H9 (cell line): ENCODE measurements at regions not wholly inside any gene's neighbourhood (a gene's known extent, or its start where the extent isn't known, plus 50 kb on each side); places are given as distances from the start of the nearest gene placed in this dataset.

Experiments
- DNase-seq: peaks from one replicate; pipeline ENCODE4 v3.0.0-alpha.2; 2017
- H2AFZ ChIP-seq: one replicate; pipeline ENCODE4 v1.6.1; 2013; ENCODE audit warnings: mild to moderate bottlenecking, low read length, control low read depth, moderate library complexity
- H2AK5ac ChIP-seq: 2 replicates; pipeline ENCODE4 v1.6.1; 2013; ENCODE audit warnings: low read length, control low read depth, mixed read lengths; ENCODE audit not compliant: insufficient read length
- H2BK120ac ChIP-seq: one replicate; pipeline ENCODE4 v1.6.1; 2013; ENCODE audit warnings: low read depth, mild to moderate bottlenecking, low read length, control low read depth, inconsistent platforms; ENCODE audit not compliant: poor library complexity, severe bottlenecking
- H2BK12ac ChIP-seq: 2 replicates; pipeline ENCODE4 v1.6.1; 2013; ENCODE audit warnings: low read length, control low read depth, mixed read lengths, low read depth; ENCODE audit not compliant: insufficient read length
- H2BK15ac ChIP-seq: 2 replicates; pipeline ENCODE4 v1.6.1; 2013; ENCODE audit warnings: low read depth, low read length, control low read depth
- H2BK20ac ChIP-seq: one replicate; pipeline ENCODE4 v1.6.1; 2013; ENCODE audit warnings: low read depth, mild to moderate bottlenecking, low read length, control low read depth, inconsistent platforms; ENCODE audit not compliant: poor library complexity, severe bottlenecking
- H2BK5ac ChIP-seq: 2 replicates; pipeline ENCODE4 v1.6.1; 2013; ENCODE audit warnings: low read length, control low read depth, mixed read lengths; ENCODE audit not compliant: insufficient read length
- H3K14ac ChIP-seq: 2 replicates; pipeline ENCODE4 v1.6.1; 2013; ENCODE audit warnings: low read length, control low read depth; ENCODE audit not compliant: insufficient read depth
- H3K18ac ChIP-seq: 2 replicates; pipeline ENCODE4 v1.6.1; 2013; ENCODE audit warnings: low read depth, mild to moderate bottlenecking, mixed read lengths, low read length, control low read depth; ENCODE audit not compliant: insufficient read length
- H3K23ac ChIP-seq: 2 replicates; pipeline ENCODE4 v1.6.1; 2013; ENCODE audit warnings: low read length, control low read depth, mixed read lengths, low read depth; ENCODE audit not compliant: insufficient read length
- H3K23me2 ChIP-seq: 2 replicates; pipeline ENCODE4 v1.6.1; 2013; ENCODE audit warnings: low read depth, mild to moderate bottlenecking, mixed read lengths, low read length, control low read depth; ENCODE audit not compliant: insufficient read length, poor library complexity, severe bottlenecking
- H3K27ac ChIP-seq: 2 replicates; pipeline ENCODE4 v1.5.1; 2013; ENCODE audit warnings: low read length, control low read depth, mixed read lengths, low read depth; ENCODE audit not compliant: insufficient read length
- H3K27me3 ChIP-seq: 2 replicates; pipeline ENCODE4 v1.6.1; 2013; ENCODE audit warnings: low read length, control low read depth, inconsistent platforms; ENCODE audit not compliant: insufficient read depth
- H3K4ac ChIP-seq: 2 replicates; pipeline ENCODE4 v1.6.1; 2013; ENCODE audit warnings: low read depth, mild to moderate bottlenecking, control low read depth, inconsistent platforms, low read length, moderate library complexity
- H3K4me1 ChIP-seq: 2 replicates; pipeline ENCODE4 v1.6.1; 2013; ENCODE audit warnings: low read length, control low read depth, inconsistent platforms; ENCODE audit not compliant: insufficient read depth
- H3K4me2 ChIP-seq: 2 replicates; pipeline ENCODE4 v1.6.1; 2013; ENCODE audit warnings: low read length, control low read depth, mixed read lengths; ENCODE audit not compliant: insufficient read length, insufficient read depth
- H3K56ac ChIP-seq: 2 replicates; pipeline ENCODE4 v1.6.1; 2013; ENCODE audit warnings: low read depth, mild to moderate bottlenecking, mixed read lengths, low read length, control low read depth; ENCODE audit not compliant: insufficient read length
- H3K79me1 ChIP-seq: 2 replicates; pipeline ENCODE4 v1.6.1; 2013; ENCODE audit warnings: low read depth, mild to moderate bottlenecking, moderate library complexity, low read length, control low read depth, inconsistent platforms; ENCODE audit not compliant: insufficient read depth, poor library complexity, severe bottlenecking
- H3K79me2 ChIP-seq: 2 replicates; pipeline ENCODE4 v1.6.1; 2013; ENCODE audit warnings: low read length, control low read depth, inconsistent platforms; ENCODE audit not compliant: insufficient read depth
- H3K9ac ChIP-seq: 2 replicates; pipeline ENCODE4 v1.6.1; 2013; ENCODE audit warnings: low read length, control low read depth, mixed read lengths; ENCODE audit not compliant: insufficient read length; ENCODE audit errors: extremely low read depth
- H3K9me3 ChIP-seq: one replicate; pipeline ENCODE4 v1.6.1; 2013; ENCODE audit warnings: low read depth, low read length, inconsistent platforms; ENCODE audit not compliant: control insufficient read depth
- H3T11ph ChIP-seq: one replicate; pipeline ENCODE4 v1.6.1; 2013; ENCODE audit warnings: mild to moderate bottlenecking, low read length, control low read depth, inconsistent platforms
- H4K20me1 ChIP-seq: one replicate; pipeline ENCODE4 v1.6.1; 2013; ENCODE audit not compliant: control insufficient read depth, insufficient read length, insufficient read depth
- H4K5ac ChIP-seq: 2 replicates; pipeline ENCODE4 v1.6.1; 2013; ENCODE audit warnings: low read depth, mild to moderate bottlenecking, mixed read lengths, low read length, control low read depth; ENCODE audit not compliant: insufficient read length
- H4K8ac ChIP-seq: replicated peaks from 2 replicates; pipeline ENCODE4 v1.6.1; 2013; ENCODE audit warnings: low read length, control low read depth, mixed read lengths, low read depth; ENCODE audit not compliant: insufficient read length
- H4K91ac ChIP-seq: 2 replicates; pipeline ENCODE4 v1.6.1; 2013; ENCODE audit warnings: low read depth, mild to moderate bottlenecking, moderate library complexity, mixed read lengths, low read length, control low read depth; ENCODE audit not compliant: insufficient read length
- H3K27ac Mint-ChIP-seq, 3 experiments: 2 replicates in 2 of 3; 3 replicates in 1 of 3; pipeline ENCODE4 v1.8.0; 2020 to 2021; ENCODE audit warnings: mixed read lengths in 3 of 3, mild to moderate bottlenecking in 1 of 3, moderate library complexity in 1 of 3
- H3K27me3 Mint-ChIP-seq: 2 replicates; pipeline ENCODE4 v1.8.0; 2021; ENCODE audit warnings: low read depth, mild to moderate bottlenecking, moderate library complexity, mixed read lengths
- H3K36me3 Mint-ChIP-seq, 3 experiments: 2 replicates in 2 of 3; 3 replicates in 1 of 3; pipeline ENCODE4 v1.8.0; 2020 to 2021; ENCODE audit warnings: low read depth in 3 of 3, mixed read lengths in 3 of 3; ENCODE audit not compliant: insufficient read depth in 1 of 3
- H3K4me1 Mint-ChIP-seq, 2 experiments: 2 replicates each; pipeline ENCODE4 v1.8.0; 2020; ENCODE audit warnings: mixed read lengths in 2 of 2
- H3K4me3 Mint-ChIP-seq, 2 experiments: 2 replicates in 1 of 2; 3 replicates in 1 of 2; pipeline ENCODE4 v1.8.0; 2020 to 2021; ENCODE audit warnings: mild to moderate bottlenecking in 2 of 2, mixed read lengths in 2 of 2, moderate library complexity in 1 of 2
- H3K9me3 Mint-ChIP-seq, 2 experiments: 2 replicates in 1 of 2; 3 replicates in 1 of 2; pipeline ENCODE4 v1.8.0; 2020; ENCODE audit warnings: mild to moderate bottlenecking in 2 of 2, mixed read lengths in 2 of 2, moderate library complexity in 1 of 2
- CTCF ChIP-seq: fragments of 200-600 bp; sonication (generic); conservative IDR thresholded peaks from 3 replicates; pipeline ENCODE4 v1.8.0; 2021; ENCODE audit warnings: antibody characterized with exemption, mild to moderate bottlenecking
- WGBS: extraction: QIAGEN DNeasy Blood & Tissue Kit; methylation state at CpG from one replicate; pipeline ENCODE4 v1.1.7; 2013; ENCODE audit warnings: missing lambda C conversion rate, low lambda C conversion rate, mixed read lengths; ENCODE audit not compliant: insufficient read length; ENCODE audit errors: extremely low coverage; 5-methylcytosine and 5-hydroxymethylcytosine counted together

DNA sequence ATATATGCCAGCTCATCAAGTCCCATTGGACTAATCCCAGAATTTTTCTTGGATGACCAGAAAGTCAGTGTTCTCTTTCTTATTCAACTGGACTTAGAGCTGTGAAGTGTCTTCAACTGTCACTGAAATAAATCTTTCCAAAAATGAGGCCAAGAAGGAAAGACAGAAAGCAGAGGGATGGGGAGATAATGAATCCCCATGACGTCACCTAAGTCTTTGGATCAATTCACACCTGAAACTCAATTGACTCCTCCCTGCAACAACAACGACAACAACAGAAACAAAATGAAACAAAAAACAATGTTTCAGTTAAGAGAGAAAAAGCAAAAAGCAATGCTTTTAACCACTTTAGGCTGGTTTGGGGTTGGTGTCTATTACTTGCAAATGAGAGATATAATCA lies 91.2 kb downstream of the OXGR1 start:
- no peak for TF ChIP-seq CTCF
- Histone ChIP-seq H3K56ac (no peak overlapping the region), H3K4me2 (no peak overlapping the region), H2BK12ac (no peak overlapping the region), H2BK15ac (no peak overlapping the region), H3K27ac (no peak overlapping the region), H2BK120ac (no peak overlapping the region), H3K79me1 (no peaks in the 10 kb centered on the region), H4K20me1 (no peaks in the 10 kb centered on the region), H3T11ph (no peak overlapping the region), H3K23me2 (no peaks in the 10 kb centered on the region), H3K4me1 (no peaks in the 10 kb centered on the region; the same call in 1 of the 2 replicates), H3K27me3 (no peaks in the 10 kb centered on the region; the same call in 1 of the 2 replicates), H2AFZ (no peak overlapping the region), H3K4ac (no peak overlapping the region), H4K5ac (no peak overlapping the region), H2AK5ac (no peak overlapping the region), H2BK5ac (no peak overlapping the region), H4K91ac (no peak overlapping the region), H3K18ac (no peak overlapping the region), H3K14ac (no peak overlapping the region), H2BK20ac (no peak overlapping the region), H3K23ac (no peak overlapping the region), H3K79me2 (no peaks in the 10 kb centered on the region), H3K9me3 (no peaks in the 10 kb centered on the region), H4K8ac (no peak overlapping the region), H3K9ac (no peak overlapping the region)
- Mint-ChIP-seq H3K9me3 (no peaks in the 10 kb centered on the region), H3K27ac (no peak overlapping the region), H3K36me3 (no peaks in the 10 kb centered on the region), H3K27me3 (peaks cover 2% of the 10 kb centered on the region), H3K4me3 (no peak overlapping the region), H3K4me1 (peaks cover 28 to 34% of the 10 kb centered on the region in 2 experiments)
- no CpG with 5 or more reads among the region's 2 CpGs for WGBS
- no peak for DNase-seq
